Esophagus squamous epithelium (tissue), 4 donors: ENCODE measurements at regions not wholly inside any gene's neighbourhood (a gene's known extent, or its start where the extent isn't known, plus 50 kb on each side); places are given as distances from the start of the nearest gene placed in this dataset.
A peak's percentile ranks its signal among the peaks of the same experiment; 100 is the strongest.

Experiments
- POLR2A ChIP-seq, 4 donors: fragments of 450-650 bp; IDR thresholded peaks; one replicate each; pipeline ENCODE4 v1.6.1; 2017; ENCODE audit warnings: antibody characterized with exemption in 4 of 4, mild to moderate bottlenecking in 4 of 4, moderate library complexity in 3 of 4
- TF ChIP-seq, protein P1 (sequence below), 6 experiments: fragments of 450-650 bp in 4 of 6; fragments of 200-600 bp in 2 of 6; sonication (generic) in 2 of 6; IDR thresholded peaks; one replicate each; pipeline ENCODE4 v1.5.1; 2016 to 2019; ENCODE audit warnings: antibody characterized with exemption in 6 of 6, mild to moderate bottlenecking in 4 of 6, moderate library complexity in 4 of 6

DNA sequence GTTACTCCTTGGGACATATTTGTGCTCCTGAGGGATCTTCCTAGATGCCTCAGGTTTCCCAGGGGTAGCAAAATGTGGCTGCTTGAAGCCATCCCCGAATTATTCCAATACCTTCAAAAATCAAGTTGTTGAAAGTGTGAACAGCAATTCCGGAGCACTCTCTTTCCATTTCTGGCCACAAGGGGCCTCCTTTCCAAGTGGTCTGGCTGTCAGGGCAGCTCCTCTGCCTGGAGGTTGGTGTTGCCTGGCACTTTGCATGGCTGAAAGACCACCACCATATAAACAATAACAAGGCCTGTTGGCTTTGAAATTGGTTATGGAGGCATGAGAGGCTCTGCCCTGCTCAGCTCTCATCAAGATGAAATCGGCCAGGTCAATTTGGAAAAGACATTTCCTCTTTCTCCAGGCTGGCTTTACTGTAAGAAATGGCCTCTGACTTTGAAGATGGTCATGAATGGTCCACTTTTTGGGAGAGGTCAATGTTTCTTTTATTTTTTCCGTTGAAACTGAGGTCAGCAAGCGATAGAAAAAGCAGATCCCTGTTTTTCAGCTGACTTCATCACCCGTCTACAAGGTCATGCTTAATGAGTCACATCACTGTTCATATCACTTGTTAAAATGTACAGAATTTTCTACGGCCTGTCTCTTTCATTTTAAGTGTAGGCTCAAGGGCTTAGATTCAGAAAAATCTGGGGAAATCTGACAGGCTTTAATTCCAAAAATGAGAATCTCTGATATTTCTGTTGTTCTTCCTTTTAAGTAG lies 481.1 kb upstream of the ZNF608 start:
- no peak for TF ChIP-seq POLR2A (IDR thresholded peaks at IDR 0.05)
- TF ChIP-seq, protein P1, sequence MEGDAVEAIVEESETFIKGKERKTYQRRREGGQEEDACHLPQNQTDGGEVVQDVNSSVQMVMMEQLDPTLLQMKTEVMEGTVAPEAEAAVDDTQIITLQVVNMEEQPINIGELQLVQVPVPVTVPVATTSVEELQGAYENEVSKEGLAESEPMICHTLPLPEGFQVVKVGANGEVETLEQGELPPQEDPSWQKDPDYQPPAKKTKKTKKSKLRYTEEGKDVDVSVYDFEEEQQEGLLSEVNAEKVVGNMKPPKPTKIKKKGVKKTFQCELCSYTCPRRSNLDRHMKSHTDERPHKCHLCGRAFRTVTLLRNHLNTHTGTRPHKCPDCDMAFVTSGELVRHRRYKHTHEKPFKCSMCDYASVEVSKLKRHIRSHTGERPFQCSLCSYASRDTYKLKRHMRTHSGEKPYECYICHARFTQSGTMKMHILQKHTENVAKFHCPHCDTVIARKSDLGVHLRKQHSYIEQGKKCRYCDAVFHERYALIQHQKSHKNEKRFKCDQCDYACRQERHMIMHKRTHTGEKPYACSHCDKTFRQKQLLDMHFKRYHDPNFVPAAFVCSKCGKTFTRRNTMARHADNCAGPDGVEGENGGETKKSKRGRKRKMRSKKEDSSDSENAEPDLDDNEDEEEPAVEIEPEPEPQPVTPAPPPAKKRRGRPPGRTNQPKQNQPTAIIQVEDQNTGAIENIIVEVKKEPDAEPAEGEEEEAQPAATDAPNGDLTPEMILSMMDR (IDR thresholded peaks at IDR 0.05) = peak in 2 of 6 experiments; percentile 23 to 51
